ENCODE measurements at regions not wholly inside any gene's neighbourhood (a gene's known extent, or its start where the extent isn't known, plus 50 kb on each side); places are given as distances from the start of the nearest gene placed in this dataset.

DNA sequence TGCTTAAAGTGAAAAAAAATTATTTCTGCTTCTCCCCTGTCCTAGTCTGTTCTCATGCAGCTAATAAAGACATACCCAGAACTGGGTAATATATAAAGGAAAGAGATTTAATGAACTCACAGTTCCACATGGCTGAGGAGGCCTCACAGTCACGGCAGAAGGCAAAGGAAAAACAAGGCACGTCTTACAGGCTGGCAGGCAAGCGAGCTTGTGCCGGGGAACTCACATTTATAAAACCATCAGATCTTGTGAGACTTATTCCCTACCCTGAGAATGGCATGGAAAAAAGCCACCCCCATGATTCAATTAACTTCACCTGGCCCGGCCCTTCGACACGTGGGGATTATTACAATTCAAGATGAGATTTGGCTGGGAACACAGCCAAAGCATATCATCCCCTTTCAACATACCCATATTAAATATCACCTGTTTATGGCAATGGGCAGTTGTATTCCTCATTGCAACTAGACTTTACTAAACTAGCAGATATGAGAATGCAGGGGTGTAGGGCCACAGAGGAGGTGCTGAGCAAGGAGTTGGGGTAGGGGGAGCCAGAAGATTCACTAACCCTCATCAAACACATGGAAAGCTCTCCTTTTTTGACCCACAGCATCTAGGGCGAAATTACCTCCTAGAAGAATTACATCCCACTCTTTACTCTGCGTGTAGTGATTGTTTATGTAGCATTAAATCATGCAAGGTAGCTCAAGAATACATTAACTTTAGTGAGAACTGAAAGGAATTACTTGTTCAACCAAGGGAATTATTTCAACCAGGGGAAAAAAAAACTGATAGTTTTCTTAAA, 183.3 kb upstream of the DOK6 start:
- DNase-seq, result no peak

DNA sequence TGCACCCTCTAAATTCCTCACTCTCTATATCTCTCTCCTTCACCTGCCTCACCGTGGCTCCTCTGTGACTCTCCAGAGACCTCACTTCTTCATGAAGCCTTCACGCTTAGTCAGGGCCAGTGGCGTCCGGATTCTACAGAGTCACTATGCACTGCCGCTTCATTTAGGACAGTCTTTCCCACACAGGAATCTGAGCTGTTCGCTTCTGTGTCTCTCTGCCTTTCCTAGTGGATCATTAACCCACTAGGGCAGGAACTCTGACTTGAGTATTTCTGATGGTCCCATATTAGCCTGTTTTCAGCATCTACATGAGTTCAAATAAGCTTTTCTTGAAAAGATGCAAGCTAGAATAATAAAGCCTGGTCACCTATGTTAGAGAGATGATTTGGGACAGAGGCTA, 180.2 kb upstream of the DOK6 start:
- no peak for DNase-seq

DNA sequence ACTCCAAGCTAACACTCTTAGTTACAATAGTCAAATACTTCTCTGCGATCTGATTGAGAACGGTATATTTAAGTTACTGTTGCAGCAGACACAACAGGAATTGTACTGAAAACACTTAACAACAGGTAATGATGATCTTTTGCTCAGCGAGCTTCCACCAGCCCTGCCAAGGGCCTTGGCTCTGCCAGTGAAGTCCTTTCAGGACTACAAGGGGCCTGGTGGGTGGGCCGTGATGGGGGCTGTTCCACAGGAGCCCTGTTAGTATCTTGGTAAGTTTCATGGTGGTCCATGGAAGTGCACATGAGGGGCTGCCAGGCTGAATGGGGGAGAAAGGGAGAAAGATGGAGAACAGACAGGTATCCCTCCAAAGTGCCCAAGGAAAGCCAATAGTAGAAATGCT, 178.6 kb upstream of the DOK6 start:
- no peak for DNase-seq

DNA sequence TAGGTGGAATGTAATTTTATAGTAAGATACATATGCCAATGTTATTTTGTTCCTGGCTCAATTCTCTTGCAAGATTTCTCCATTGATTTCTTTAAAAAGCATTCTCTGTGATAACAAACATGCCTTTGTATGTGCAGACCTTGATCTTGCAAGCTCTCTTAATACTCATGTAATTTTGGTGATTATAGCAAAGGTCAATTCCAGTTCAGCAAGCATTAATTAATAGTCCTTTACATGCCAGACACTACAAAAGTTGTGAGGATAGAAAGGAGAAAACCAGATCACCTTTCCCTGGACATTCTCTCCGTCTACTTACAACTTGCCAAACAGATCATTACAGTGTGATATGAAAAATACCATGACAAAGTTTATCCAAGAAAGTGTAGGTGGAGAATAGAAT, 173.7 kb upstream of the DOK6 start:
- no peak for DNase-seq

DNA sequence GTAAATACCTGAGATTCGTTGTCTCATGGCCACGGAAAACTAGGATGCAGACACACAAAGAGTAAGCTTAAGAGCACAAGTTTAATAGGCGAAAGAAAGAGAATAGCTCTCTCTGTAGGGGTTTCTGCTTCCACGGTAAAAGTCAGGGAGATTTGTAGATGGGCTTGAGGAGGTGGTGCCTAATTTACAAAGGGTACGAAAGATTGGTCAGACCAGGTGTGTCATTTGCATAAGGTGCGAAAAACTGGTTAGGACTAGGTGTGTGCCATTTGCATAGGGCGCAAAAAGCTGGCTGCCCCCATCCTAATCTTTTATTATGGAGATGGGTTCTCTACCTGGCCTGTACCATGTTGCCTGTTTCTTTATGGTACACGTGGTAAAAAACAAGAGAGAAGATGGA, 170.5 kb upstream of the DOK6 start:
- DNase-seq, result no peak

DNA sequence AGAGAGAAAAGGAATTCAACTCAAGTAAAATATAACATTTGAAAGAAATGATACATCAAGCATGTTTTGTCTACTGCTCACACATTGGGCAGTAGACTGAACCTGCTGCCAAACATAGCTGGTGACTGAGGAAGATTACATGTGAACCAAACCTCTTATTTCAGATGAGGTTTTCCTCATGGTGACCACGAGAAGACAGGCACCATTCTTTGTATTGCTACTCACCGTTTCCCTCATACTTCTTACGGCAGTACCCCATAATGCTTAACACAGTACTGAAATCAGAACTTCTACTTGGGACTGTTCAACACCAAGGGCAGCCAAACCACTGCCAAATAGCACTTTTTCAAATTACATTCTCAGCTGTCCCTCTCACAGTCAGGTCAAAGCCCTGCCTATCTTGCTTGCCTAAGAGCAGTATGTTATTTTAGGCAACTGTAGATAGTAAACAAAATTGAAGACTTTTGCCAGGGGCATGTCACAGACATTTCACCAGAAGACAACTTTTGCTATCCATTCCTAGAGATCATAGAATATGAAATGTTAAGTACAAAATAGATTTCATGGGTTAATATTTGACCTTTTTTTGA, 167.1 kb upstream of the DOK6 start:
- DNase-seq, result no peak

DNA sequence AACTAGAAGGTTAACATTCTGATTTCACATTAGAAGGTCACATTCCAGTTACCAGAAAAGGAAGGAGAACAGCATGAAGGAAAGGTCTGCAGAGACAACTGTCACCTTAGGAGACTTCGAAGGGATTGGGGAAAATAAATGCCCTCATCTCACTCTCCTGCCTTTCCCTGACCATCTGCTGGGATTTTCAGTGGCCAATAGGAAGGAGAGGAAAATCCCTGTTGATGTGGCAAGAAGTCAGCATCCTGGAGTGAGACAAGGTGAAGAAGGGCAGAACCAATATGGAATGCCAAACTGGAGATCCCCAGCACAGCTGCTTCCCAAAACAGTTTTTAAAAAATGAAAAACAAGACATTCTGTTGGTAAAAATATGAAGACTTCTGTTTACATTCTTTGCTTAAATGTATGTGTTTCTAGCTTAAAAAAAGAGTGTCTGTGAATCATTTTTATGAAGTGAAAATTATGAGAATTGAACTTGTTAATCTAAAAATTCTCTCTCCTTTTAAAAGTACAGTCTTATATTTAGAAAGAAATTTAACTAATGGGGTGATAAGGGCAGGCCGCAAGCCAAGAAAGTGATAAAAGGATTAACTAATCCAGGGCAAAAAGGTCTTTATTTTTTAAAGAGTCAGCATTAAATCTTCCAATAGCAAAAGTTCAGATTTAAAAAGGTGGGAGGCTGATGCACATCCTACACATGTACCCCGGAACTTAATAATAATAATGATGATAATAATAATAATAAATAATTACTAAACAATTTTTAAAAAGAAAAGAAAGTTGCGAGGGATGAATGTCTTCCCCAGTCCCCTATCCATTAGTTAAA, 160.6 kb upstream of the DOK6 start:
- DNase-seq, result no peak

DNA sequence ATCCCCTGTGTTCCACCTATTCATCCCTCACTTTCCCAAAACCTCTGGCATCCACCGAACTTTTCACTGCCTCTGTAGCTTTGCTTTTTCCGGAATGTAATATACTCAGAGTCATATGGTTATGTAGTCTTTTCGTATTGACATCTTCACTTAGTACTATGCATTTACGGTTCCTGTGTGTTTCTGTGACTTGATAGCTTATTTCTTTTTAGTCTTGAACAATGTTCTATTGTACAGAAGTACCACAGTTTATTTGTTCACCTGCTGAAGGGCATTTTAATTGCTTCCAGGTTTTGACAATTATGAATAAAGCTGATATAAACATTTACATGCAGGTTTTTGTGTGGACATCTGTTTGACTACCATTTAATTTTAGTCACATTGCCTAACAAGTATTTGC, 154.7 kb upstream of the DOK6 start:
- no peak for DNase-seq

DNA sequence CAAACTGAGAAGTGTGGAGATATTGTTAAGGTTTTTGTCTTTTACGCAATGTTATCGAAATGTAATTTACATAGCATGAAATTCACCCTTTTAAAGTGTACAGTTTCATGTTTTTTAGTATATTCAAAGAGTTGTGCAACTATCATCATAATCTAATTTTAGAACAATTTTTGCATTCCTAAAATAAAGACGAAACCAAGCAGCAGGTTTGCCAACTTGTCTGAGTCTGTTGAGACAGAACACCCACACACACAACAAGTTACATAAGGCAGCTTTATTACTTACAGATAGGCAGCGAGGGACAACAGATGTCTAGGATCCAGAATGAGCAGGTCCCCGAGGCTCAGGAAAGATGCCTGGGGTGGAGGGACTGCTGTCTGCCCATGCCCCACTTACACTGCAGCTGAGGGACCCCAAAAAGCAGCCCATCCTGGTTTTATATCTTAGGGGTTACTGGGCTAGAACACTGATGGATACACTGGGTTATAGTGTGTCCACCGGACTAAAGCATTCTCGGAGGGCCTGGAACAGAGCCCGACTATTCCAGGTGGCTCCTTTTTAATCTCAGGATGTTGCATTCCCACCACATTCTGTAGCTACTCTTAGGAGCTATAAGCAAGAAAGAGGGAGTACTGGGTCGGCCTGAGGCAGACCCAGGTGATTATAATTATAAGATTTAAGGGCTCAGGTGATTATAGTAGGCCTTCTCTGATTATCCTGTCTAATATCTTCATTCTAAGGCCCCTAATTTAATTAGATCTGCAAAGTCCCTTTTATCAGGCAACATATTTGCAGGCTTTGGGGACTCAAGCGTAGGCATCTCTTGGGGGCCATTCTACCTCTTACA, 150.2 kb upstream of the DOK6 start:
- no peak for DNase-seq

DNA sequence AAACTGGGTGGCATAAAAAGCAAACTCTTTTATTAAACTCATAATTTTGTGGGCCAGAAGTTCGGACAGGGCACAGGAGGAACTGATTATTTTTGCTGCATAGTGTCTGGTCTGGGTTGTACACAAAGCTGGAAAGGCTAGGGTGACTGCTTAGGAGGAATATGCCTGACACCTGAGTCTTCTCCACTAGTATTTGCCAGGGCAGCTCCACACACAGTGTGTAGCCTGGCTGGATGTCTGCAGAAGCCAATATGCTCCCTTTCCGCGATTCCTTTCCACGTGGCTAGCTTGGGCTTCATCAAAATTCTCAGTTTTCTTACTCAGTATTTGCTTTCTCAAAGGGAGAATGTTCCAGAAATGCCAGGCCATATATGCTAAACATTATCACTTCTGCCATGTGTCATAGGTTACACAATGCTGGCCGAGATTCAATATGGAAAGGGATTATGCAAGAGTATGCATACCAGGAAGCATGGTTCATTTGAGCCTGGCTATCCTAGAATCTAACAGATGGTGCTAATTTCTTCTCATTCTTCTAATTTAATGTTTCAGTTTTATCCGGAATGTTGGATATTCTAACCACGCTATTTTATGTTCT, 142.7 kb upstream of the DOK6 start:
- DNase-seq, result no peak

DNA sequence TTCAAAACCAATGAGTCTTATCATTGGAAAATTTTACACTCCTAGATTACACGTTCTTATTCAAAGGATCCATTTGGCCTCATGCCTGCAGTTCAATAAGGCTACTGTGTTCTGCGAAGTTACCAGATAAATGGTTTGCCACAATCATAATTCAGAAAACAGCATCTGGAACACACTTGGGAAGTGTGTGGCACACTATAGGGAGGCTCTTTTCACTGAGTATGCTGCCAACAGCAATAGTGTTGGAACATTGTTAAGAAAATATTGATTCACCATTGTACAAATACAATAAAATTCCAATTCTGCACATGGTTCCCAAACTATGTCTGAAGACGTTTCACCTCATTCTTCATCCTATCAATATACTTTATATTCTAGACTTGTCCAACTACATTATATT, 141.4 kb upstream of the DOK6 start:
- no peak for DNase-seq

DNA sequence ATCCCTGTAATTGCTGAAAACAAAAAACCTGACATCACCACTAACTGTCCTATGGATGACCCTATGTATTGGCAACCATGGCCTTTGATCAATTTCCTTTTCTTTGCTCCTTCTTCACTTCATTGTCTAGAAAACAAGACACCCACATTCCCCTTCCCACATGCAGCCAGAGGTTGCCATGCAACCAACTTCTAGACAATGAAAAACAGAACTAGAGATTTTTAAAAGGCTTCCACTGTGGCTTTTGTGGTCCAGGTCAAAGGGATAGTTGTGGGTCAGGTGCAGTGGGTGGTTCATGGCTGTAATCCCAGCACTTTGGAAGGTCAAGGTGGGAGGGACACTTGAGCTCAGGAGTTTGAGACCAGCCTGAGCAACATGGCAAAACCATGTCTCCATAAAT, 139.3 kb upstream of the DOK6 start:
- no peak for DNase-seq

DNA sequence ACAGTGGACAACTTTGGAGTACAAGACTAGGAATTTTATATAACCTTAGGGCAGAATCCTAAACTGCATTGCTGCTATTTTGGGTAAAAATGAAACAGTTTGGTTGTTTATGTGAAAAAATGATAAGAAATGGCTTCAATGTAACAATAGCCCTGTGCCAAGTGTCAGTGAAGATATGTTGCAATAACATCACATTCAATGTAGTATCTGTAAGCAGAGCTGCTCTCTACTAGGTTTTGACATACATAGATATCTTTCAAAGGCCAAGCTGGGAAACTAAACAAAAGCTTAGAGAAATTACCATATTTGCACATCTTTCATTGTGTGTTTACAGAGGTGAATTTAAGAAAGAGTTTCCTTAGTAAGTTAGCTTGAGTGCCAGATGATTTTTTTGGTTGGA, 135.0 kb upstream of the DOK6 start:
- no peak for DNase-seq

DNA sequence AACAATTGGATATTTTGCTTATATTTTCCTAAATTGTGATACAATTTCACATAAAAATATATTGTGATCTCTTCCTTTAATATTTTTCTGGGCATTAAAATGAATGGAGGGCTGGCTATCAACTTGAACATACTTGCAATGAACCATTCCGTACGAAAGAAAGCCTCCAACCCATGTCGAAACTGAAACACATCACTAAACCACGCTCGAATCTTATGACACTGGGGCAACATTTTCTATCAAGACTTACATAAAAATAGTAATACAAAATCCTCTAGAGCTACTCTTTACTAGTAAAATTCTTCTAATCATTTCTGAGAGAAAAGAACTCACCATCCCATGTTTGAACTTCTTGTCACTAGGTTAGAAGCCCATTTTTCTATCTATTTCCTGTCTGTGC, 132.8 kb upstream of the DOK6 start:
- no peak for DNase-seq

DNA sequence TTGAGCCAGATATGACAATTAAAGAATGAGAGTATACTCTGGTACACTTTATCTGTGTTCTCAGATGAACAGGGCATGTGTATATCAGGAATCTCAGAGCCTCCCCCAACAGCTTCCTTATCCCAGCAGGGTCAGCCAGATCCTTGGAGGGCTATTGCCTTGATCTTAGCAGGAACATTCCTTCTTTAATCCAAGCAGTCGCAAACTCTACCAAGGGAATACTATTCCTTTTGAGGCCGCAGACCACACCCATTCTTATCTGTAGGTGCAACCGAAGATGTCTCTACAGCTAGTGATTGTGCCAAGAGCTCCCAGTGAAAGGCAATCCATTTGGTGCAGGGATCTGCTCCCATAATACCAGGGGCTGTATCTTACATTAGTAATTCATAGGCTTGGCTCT, 118.3 kb upstream of the DOK6 start:
- DNase-seq, result no peak

DNA sequence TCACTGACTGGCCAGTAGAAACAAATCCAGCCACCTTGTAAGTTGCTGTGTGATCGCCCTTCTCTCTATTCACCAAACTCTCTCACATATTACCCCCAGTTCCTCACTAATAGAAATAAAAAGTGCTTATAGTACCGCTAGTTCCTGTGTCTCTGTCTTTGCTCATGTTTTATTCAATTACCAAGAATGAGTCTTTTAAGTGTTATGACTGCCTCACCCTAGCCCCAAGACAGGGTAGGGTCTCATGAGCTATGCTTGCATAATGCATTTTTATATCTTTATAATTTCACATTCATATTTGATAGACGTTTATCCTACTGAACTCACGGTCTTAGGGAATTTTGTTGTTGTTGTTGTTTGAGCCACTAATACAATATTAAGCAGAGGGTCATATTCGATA, 109.6 kb upstream of the DOK6 start:
- DNase-seq, result no peak

DNA sequence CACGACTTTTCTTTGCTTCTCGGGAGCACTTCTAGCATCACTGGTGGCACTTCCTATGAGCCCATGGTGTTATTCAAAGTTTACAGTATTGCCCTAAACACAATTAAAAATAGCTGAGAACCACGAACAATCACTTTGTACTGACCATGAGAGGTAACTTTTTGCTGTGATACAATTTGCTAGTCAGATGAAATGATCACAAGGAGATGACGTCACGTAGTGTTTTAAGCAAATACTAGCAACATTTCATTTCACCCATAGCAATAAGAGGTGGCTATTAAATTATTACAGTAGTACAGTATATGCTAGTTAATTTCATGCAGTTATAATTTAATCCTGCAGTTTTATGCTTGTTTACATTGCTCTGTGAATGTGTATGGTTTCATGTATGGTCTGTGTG, 108.9 kb upstream of the DOK6 start:
- no peak for DNase-seq

DNA sequence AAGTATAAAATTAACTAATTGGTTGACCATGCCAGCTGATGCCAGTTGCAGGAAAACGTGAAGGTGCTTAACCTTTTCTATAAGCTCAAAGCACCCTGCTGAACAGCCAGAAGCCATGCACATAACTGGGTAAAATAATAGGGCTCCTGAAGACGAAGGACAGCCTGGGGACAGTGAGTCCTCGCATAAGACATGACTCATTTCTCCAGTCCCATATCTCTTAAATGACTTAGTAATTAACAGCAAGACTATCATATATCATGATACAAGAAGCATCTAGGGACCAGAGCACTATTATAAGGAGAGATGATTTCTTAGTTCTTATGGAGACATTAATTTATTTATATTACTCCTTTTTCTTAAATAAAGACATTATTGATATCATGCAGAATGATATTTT, 100.5 kb upstream of the DOK6 start:
- no peak for DNase-seq

DNA sequence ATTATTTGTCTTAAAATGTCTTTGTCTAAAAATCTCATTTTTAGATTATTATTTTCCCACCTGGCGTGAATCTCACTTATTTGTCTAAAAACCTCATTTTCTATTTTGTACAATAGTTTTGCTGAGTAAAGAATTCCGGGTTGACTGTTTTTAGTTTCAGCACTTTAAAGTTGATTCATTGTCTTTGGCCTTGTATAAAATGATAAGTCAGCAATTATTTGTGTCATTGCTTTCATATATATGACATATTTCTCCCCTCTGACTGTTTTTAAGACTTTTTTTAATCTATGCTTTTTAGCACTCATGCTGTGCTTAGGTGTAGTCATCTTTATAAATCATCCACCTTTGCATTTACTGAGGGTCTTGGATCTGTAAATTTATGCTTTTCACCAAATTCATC, 92.1 kb upstream of the DOK6 start:
- no peak for DNase-seq

DNA sequence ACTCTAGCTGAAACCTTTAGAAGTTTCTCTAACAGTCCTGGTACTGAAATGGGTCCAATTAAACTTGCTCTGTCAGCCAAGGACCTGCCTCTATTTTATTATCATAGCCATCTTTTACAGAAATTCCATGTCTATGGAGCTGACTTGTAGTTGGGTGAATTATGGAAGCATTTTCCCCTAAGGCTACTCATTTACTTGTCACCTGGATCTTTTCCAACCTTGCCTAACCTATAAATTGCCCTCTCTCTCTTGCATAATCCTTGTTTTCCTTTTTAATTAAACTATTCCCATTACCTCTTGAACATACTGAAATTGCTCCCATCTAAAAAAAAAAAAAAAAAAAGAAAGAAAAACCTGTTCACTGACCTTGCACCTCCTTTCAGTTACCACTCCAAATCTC, 74.6 kb upstream of the DOK6 start:
- no peak for DNase-seq

DNA sequence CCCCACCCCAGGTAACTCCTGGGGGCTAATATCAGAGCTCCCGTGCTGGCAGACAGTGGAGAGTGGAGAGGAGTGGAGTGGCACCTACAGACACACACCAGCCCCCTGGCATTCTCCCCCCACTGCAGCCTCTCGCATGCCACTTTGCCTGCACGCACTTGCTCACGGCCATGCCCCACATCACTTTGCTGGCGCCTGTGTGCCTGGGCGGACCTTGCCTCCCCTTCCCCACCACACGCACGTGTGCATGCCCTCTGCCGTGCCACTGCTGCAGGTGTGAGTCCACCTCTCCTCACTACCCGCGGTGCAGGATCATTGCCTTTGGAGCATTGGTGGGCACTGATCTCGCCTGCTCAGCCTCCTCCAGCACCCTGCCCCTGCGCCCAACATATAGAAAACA, 72.6 kb upstream of the DOK6 start:
- no peak for DNase-seq

DNA sequence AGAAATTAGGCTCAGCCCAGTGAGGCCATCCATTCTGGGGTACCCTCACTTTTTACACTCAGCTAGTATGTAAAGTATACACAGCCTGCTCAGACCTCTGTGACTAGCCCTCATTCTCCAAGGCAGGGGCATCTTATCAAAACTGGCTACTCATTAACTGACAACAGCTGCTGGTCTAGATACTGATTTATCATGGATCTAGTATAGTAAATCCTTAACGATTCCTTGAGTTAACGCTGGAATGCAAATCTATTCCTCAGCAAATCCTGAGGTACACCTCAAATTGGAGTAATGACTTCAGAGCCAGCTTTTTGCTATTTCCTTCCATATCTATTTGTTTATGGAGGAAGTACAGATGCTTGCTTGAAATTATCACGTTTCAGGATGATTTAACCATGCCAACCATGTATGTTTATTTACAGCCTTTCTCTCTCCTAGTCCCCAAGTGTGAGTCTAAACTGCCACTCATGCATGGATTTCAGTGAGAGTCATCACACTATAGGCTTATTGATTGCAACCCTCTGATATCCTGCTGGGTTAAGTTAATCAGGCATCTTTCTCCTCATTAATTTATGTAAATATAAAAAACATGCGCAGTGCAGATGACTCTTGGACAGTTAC, 70.2 kb upstream of the DOK6 start:
- DNase-seq, result no peak
